Left colon (tissue), 2 donors: ENCODE measurements at regions not wholly inside any gene's neighbourhood (a gene's known extent, or its start where the extent isn't known, plus 50 kb on each side); places are given as distances from the start of the nearest gene placed in this dataset.

ENCODE experiments used
- ATAC-seq: fragments of 200-7000 bp; cut with Tn5 transposase; one replicate; pipeline ENCODE4 v1.9.1; 2020; ENCODE audit warnings: mild to moderate bottlenecking, moderate library complexity
- DNase-seq, 2 donors: peaks; one replicate each; pipeline ENCODE4 v3.0.0-alpha.2; 2020
- intact Hi-C, 2 donors: fragments of 100-400 bp; cut with DNase I in 1 of 2; cut with micrococcal nuclease in 1 of 2; formaldehyde crosslinking; loops; one replicate each; pipeline versions ENCODE4 v1.11.2 to v1.14.0; 2022; cut with DNase I, micrococcal nuclease
- donor health status: DM: no; HTN: no; CAD: no.
- donor health status: DM: yes; HTN: yes; CAD: no.

DNA sequence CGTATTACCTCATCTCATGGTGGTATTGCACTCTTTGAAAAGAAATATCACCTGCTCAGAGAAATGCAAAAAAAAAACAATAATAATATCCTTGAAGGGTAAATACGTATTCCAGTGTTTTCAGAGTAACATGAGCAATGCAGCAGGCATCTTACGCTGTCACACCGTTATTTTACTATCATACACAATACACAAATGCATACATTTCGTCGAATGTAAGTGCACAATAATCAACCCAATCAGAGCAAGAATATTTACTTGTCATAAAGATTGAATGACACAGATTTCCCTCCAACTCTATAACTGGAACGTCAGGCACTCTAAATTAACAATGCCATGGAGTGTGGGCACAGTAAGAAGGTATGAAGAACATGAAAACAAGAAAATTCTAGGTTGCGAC lies 1050.1 kb downstream of the PLA2G4A start:
- ATAC-seq (no peak), DNase-seq (no peak)
- intact Hi-C loops, result no loop called here

DNA sequence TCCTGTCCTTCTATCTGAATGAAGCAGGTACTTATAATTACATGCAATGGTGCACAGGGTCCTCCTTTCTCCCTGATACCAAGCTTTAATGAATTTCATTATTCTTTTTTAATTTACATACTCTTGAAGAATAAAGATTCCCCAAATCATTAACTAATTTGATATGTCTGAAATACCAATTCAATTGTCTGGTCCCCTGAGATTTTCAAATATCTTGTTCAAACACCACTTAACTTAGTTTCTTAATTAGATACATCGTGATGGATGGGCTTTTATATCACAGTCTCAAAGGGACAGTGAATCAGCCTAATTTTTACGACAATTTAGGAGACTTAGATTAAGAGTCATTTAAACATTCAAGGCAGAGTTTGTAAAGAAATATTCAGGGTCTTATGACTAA lies 1054.6 kb downstream of the PLA2G4A start:
- intact Hi-C loops, result no loop called here
- ATAC-seq, result no peak
- no peak for DNase-seq

DNA sequence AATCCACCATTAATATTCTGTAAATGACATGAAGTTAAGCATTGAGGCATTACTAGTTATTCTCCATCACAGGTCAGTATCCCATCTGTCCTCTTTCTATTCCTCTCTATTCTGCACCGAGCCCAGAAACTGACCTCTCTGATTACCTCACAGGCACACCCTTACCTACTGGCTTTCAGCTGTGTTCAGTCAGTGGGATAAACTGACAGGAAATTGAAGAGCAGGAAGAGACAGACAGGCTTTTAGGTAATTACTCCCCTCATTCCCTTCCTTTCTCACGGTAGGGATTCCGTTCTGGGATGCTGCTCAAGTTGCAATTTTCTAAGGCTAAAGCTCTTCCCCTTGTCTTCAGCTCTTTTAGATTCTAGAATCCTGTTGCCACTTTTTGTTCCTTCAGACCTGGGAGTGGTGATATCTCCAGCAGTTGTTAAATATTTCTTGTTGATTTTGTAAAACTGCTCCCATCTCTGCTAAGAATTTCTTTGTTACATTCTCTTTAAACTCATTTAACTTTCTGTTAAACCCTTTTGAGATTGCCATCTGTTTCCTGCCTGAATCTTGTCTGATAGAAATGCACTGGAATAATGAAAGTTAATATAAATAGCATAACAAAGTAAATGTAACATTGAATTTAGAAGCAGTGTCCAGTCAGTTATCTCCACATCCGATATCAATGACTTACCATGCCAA lies 1063.4 kb downstream of the PLA2G4A start:
- DNase-seq (no peak), ATAC-seq (no peak)
- intact Hi-C loops, result no loop called here

DNA sequence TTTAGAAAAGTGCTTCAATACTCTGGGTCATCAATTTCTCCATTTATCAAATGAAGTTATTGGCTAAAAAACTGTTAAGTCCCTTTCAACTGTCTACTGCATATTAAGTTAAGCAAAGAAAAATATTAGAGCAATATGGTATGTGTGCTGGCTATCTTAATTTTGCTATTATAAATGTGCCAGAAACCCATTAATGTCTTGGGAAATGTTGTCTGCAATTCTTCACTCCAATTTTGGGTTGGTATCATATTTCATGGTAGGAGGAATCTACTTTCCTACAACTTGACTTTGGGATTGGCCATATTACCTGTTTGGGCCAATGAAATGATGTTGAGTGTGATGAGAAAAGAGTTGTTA lies 1063.9 kb downstream of the PLA2G4A start:
- intact Hi-C loops, result no loop called here
- DNase-seq (no peak), ATAC-seq (no peak)

DNA sequence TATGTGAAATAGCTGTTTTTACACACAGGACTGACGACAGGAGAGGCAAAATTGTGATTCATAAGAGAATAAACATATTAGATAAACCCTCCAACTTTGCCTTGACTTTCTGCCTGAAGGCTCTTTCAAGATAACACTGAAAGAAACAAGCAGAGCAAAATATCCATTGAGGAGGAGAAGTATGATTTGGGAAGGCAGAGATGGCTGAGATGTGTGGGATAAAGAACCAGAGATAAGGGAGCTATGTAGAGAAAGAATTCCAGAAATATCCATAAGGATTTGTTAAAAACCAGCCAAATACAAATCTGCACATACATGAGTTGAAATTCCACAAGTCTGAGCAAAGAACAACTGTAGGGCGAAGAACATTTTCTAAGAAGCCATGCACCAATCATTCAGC lies 1064.7 kb downstream of the PLA2G4A start:
- intact Hi-C loops, result no loop called here
- ATAC-seq, result no peak
- no peak for DNase-seq

DNA sequence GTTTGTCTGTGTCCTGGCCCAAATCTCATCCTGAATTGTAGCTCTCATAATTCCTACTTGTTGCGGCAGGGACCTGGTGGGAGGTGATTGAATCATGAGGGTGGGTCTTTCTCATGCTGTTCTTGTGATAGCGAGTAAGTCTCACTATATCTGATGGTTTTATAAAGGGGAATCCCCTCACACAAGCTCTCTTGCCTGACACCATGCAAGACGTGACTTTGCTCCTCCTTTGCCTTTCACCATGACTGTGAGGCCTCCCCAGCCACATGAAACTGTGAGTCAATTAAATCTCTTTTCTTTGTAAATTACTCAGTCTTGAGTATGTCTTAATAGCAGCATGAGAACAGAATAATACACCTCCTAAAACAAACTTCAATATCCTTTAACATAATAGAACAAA lies 1065.6 kb downstream of the PLA2G4A start:
- ATAC-seq (no peak), DNase-seq (no peak)
- intact Hi-C loops, result no loop called here

DNA sequence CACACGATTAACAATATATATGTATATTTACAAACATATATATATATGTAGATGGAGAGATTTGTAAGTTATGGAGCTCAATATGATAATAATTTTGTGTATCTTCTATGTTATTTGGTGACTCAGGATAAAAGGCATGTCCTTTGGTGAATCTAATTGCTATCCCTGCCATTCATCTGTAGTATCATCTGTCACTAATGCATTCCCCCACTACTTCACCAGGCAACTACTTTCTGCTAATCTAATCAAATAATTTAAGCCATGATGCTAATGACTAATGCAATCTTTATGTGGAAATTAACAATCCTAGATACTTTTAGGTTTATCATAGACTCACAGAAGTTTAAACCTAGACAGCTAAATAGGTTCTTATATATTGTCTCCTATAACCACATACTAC lies 1074.5 kb downstream of the PLA2G4A start:
- intact Hi-C loops, result no loop called here
- no peak for DNase-seq
- no peak for ATAC-seq

DNA sequence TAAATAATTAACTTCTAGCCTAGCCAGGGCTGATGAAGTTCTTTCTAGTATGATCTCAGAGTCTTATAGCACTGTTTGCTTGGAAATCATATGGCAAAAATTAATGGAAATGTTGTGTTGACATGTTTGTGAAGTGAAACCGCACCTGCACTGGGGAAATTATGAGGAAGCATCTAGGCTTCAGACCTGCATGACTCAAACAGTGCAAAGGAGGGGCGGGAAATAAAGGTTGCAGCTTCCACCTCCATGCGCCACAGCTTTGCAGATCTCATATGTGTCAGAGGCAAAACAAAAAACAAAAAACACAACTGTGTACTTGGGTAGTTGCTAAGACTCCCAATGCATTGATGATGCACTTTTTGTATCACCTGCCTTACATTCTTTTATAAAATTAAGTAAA lies 1080.6 kb downstream of the PLA2G4A start:
- intact Hi-C loops, result no loop called here
- ATAC-seq (no peak), DNase-seq (no peak)

DNA sequence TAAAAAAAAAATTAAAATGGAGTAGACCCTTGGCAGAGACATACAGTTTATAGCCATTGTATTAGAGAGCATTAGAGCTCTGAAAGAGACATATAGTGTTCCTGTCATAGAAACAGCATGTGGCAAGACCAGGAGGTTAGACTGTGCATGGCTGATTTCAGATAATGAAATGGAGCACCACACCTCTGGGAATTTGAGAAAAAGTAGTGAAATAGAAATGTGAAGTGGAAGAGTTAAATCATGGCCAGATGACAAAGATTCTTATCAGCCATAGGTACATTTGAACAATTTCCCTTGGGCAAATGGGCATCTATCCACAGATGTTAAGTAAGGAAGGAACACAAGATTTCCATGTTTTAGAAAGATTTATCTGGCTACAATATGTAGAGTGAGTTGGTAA lies 1083.1 kb downstream of the PLA2G4A start:
- DNase-seq (no peak), ATAC-seq (no peak)
- intact Hi-C loops, result no loop called here

DNA sequence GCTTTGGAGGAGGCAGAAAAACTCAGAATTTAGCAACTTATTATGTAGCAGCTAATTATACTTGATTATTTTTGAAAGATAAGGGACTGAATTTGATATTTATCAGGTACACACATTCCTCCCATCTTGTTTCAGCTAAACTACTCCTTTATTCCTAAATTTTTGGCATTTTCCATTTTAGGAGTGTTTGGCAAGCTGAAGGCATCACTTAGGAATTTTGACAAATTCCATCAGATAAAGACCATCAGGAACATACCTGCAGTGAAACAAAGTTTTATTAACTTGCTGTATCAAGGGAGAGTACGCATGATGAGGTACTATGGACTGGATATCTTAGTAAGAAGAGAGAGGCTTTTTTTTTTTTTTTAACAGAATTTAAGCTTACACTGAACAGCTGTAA lies 1092.2 kb downstream of the PLA2G4A start:
- no peak for ATAC-seq
- intact Hi-C loops, result no loop called here
- no peak for DNase-seq

DNA sequence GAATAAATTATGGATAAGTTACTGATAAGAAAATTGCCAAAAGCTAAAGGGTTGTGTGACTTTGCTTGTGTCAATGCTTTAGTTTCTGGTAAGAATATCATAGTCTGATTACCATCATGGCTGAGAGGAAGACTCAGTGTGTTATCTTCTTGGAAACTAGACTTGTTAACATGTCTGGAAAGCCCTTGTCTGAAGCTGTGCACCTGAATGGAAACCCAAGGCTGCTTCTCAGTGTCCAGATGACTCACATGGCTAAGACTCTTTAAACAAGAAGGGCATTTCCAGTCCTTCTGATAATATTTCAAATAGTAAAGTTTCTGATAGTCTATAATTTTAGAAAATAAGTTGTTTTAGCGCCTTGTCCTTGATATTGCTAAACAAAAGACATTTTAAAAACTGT lies 1092.7 kb downstream of the PLA2G4A start:
- ATAC-seq, result no peak
- DNase-seq, result no peak
- intact Hi-C loops, result no loop called here

DNA sequence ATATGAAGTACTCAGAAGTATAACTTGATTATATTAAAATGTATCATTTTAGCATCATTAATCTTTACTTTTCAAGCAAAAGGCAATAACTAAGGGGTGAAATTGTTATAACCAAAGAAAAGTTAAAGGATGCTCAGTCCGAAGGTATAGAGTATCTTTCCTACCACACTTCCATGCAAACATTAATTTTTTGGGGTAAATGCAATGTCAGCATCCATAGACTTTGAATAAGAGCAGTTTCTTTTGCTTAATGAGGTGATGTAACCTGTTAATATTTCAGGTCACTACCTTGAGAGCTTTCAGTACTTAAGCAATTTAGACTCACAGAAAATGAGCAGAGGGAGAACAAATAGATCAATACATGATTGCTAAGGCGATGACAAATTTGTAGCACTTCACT lies 1093.5 kb downstream of the PLA2G4A start:
- intact Hi-C loops, result no loop called here
- DNase-seq, result no peak
- no peak for ATAC-seq

DNA sequence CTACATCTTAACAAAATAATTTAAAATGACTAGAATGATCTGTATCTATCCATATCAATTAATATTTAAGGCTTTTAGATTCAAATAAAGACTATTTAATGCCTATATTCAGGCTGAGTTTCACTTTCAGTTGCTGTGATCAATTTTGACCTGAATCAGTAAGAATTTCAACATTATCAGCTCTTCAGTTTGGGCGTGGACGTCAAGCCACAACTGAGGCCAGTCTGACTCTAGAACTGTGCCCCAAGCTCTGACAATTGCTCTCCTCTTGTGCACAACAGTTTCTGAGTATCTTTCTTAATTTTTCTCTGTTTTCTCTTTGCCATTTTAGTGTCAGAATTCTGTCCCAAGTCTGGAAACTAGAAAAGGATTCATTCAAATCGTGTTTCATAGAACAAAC lies 1095.5 kb downstream of the PLA2G4A start:
- no peak for ATAC-seq
- intact Hi-C loops, result no loop called here

DNA sequence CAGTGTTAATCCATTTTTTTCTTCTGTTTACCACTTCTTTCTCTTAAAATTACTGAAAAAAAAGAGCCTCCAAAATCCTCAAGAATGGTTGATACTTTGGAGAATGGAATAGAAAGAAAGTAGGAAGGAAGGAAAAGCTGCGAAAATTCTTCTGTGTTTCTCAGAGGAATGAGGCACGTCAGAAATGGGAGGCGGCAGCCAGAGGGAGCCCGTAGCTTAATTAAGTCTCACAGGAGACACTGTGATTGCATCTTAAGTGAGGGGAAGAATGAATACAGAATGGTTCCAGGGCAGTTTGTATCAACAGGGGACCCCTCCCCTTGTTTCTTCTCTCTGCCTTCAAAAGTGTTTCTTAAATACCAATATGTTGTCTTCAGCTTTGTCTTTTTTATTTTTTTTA lies 1099.5 kb downstream of the PLA2G4A start:
- intact Hi-C loops, result no loop called here

More for the DNA sequence above, 1095.5 kb downstream of the PLA2G4A start:
- no peak for DNase-seq

DNA sequence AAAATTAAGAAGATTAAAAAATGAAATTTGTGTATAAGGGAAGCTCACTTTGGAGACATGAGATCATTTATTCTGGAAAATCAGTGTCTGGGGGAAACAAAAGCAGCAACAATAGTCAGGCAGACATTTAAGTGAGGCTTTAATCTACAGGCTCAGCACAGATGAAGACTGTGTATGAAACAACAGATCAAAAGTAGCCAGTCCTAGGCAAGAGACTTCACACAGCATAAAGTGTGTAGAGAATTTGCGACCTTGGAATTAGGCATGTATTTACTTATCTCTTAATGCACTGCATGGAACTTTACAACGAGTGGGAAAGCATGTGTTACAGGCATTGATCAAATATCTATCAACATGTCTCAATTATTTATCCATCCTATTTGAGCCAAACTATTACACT lies 1099.9 kb downstream of the PLA2G4A start:
- intact Hi-C loops, result no loop called here
- no peak for DNase-seq
- no peak for ATAC-seq

More for the DNA sequence above, 1099.5 kb downstream of the PLA2G4A start:
- DNase-seq (no peak), ATAC-seq (no peak)

DNA sequence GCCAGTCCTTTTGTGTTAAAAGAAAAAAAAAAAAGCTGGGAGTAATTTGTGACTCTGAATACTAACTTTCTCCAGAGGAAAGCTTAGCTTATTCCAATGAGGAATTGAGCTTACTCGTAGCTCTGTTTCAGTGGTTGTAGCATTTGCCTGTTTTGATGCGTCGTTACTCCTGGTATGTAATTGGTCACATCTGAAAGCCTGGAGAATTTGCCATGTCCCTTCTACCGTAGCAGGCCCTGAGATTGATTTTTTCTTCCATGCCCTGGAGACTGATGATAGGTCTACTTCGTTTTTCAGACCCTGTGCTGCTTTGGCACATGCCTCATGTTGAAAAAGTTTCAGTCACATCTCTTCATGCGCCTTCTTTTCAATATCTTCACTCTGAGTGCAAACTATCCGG lies 1103.0 kb downstream of the PLA2G4A start:
- intact Hi-C loops, result no loop called here
- no peak for ATAC-seq
- DNase-seq, result no peak

DNA sequence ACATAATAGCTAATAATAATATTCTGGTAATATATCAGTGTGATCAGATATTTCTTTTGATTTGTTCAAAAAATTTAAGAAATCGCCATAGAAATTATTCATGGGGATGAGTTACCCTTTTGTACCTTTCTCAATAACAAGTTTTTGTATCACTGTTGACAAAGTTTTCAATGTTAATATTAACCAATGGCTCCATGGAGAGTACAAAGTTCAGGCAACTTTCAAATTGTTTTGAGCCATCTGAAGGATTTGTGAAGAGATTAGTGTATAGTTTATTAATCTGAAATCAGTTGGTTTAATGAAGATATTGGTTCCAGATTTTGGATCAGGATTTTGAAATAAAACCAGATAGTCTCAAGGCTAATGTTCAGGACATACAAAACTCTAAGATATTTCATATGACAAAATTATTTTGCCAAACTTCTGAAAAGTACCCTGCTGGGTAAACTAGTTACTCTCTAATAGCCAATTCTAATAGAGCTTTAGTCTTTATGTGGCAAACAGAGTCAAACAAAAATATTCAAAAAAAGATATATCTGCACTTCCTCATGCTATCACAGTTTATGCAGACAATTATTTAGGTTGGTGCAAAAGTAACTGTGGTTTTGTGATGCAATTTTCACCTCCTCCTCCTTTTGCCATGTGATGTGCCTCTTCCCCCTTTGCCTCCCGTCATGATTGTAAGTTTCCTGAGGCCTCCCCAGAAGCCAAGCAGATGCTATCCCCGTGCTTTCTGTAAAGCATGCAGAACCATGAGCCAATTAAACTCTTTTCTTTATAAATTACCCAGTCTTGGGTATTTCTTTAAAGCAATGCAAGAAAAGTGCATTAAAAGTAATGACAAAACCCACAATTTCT lies 1105.0 kb downstream of the PLA2G4A start:
- intact Hi-C loops, result no loop called here
- DNase-seq (no peak), ATAC-seq (no peak)

DNA sequence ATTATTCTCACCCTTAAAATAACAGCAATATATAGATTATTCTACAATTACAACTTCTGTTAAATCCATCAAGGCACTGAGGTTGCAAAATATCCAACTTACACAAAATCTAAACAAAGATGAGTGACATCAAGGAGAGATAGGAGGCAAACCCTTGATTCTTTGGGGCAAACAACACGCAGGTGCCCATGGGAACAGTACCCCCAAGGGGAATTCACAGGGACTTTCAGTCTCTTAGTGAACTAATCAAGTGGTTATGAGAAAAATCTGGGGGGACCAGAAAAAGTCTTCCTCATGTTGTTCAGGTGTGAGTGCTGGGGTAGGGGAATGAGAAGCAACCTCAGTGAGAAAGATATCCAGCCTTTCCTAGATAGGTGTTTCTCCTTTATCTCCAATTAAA lies 1107.9 kb downstream of the PLA2G4A start:
- DNase-seq (no peak), ATAC-seq (no peak)
- intact Hi-C loops, result no loop called here

DNA sequence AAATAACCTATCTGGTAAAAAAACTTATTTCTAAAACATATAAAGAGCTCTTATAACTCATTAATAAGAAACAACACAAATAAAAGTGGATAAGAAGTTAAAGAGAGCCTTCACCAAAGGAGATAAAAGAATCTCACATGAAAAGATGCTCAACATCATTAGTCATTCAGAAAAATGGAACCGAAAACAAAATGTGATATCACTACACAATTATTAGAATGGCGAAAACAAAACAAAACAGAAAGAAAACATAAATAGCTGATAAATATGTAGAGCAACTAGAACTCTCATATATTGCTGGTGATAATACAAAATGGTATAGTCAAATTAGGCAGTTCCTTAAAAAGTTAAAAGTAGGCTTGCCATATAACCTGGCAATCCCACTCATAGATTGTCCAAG lies 1109.3 kb downstream of the PLA2G4A start:
- intact Hi-C loops, result no loop called here
- DNase-seq (no peak), ATAC-seq (no peak)

DNA sequence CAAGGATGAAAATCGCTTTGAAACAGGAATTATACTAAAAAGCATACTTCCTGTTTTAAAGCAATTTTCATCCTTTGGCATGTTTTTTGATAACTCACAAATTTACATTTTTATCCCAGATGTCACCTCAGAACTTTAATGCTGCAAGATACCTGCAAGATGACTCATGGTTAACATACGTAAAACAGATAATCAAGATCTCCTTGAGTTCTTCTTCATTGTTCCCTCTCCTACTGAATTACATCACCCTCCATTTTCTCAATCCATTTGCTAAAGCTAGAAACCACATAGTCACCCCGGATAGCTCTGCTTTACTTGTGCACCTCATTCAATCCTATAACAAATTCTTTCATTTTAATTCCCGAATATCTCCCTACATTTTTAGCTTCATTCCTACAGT lies 1114.2 kb downstream of the PLA2G4A start:
- intact Hi-C loops, result no loop called here
- ATAC-seq, result no peak
- no peak for DNase-seq
